GM21825 (cell line): ENCODE measurements at regions not wholly inside any gene's neighbourhood (a gene's known extent, or its start where the extent isn't known, plus 50 kb on each side); places are given as distances from the start of the nearest gene placed in this dataset.

Experiments used
- ATAC-seq: cut with Tn5 transposase; IDR thresholded peaks from one replicate; pipeline ENCODE4 v1.9.1; 2021; ENCODE audit warnings: mild to moderate bottlenecking, moderate library complexity; ENCODE audit not compliant: unreplicated experiment

- ATAC-seq, result no peak
These were observed 691.3 kb downstream of the SORCS1 start for GRCh38 chr10:106473129-106473685.

GRCh38 chr10:106467506-106467905 lies 697.0 kb downstream of the SORCS1 start:
- no peak for ATAC-seq

- ATAC-seq, result no peak
These were observed 707.0 kb downstream of the SORCS1 start for GRCh38 chr10:106457522-106457921.

- ATAC-seq, result no peak
These were observed 710.3 kb downstream of the SORCS1 start for GRCh38 chr10:106454233-106454632.

- ATAC-seq, result no peak
These were observed 713.5 kb downstream of the SORCS1 start for GRCh38 chr10:106450966-106451365.

GRCh38 chr10:106446920-106447319 lies 717.6 kb downstream of the SORCS1 start:
- no peak for ATAC-seq

- ATAC-seq, result no peak
These were observed 722.3 kb downstream of the SORCS1 start for GRCh38 chr10:106442223-106442622.

GRCh38 chr10:106440767-106441166 lies 723.7 kb downstream of the SORCS1 start:
- no peak for ATAC-seq

- ATAC-seq, result no peak
These were observed 724.2 kb downstream of the SORCS1 start for GRCh38 chr10:106440355-106440754.

GRCh38 chr10:106439366-106439765 lies 725.1 kb downstream of the SORCS1 start:
- no peak for ATAC-seq

GRCh38 chr10:106438386-106438785 lies 726.1 kb downstream of the SORCS1 start:
- no peak for ATAC-seq

- ATAC-seq, result no peak
These were observed 728.3 kb downstream of the SORCS1 start for GRCh38 chr10:106436123-106436715.

- ATAC-seq, result no peak
These were observed 729.4 kb downstream of the SORCS1 start for GRCh38 chr10:106435081-106435480.

GRCh38 chr10:106424981-106425380 lies 739.5 kb downstream of the SORCS1 start:
- no peak for ATAC-seq

GRCh38 chr10:106424054-106424453 lies 740.5 kb downstream of the SORCS1 start:
- no peak for ATAC-seq

- ATAC-seq, result no peak
These were observed 754.2 kb downstream of the SORCS1 start for GRCh38 chr10:106410331-106410730.

GRCh38 chr10:106405141-106405540 lies 759.4 kb downstream of the SORCS1 start:
- no peak for ATAC-seq

- no peak for ATAC-seq
These were observed 762.0 kb downstream of the SORCS1 start for GRCh38 chr10:106402458-106402857.

GRCh38 chr10:106401967-106402366 lies 762.5 kb downstream of the SORCS1 start:
- ATAC-seq, result no peak

GRCh38 chr10:106401161-106401560 lies 763.3 kb downstream of the SORCS1 start:
- ATAC-seq, result no peak

GRCh38 chr10:106399112-106399511 lies 765.4 kb downstream of the SORCS1 start:
- ATAC-seq, result no peak

- ATAC-seq, result no peak
These were observed 768.3 kb downstream of the SORCS1 start for GRCh38 chr10:106396192-106396591.
